HEK293 (cell line): ENCODE measurements at regions not wholly inside any gene's neighbourhood (a gene's known extent, or its start where the extent isn't known, plus 50 kb on each side); places are given as distances from the start of the nearest gene placed in this dataset.
A peak's percentile ranks its signal among the peaks of the same experiment; 100 is the strongest.

ENCODE experiments used
- CTCF ChIA-PET: fragments of 350-600 bp; formaldehyde crosslinking; extraction: SDS; loops from one replicate; lab custom pipeline; 2021; ENCODE audit warnings: antibody characterized with exemption; lab: Yijun Ruan, JAX
- POLR2A ChIA-PET: fragments of 300-600 bp; formaldehyde crosslinking; extraction: SDS; loops from one replicate; lab custom pipeline; 2020; ENCODE audit warnings: antibody characterized with exemption, inconsistent platforms; lab: Yijun Ruan, JAX
- H3K27ac ChIP-seq: fragments of 200-500 bp; sonication (Bioruptor generic); 2 replicates; pipeline ENCODE4 v1.5.1; 2014; ENCODE audit warnings: low read depth, low read length, control low read depth, inconsistent platforms; ENCODE audit errors: extremely low read depth
- H3K36me3 ChIP-seq, 2 experiments: fragments of 200-500 bp in 1 of 2; sonication (Bioruptor generic) in 1 of 2; 1 replicate in 1 of 2; 2 replicates in 1 of 2; pipeline ENCODE4 v1.5.1; 2014 to 2017; ENCODE audit warnings: inconsistent platforms in 2 of 2, low read length in 2 of 2; ENCODE audit not compliant: control insufficient read depth in 2 of 2, insufficient read depth in 1 of 2
- H3K4me1 ChIP-seq: fragments of 200-500 bp; sonication (Bioruptor generic); 2 replicates; pipeline ENCODE4 v1.5.1; 2014; ENCODE audit warnings: mild to moderate bottlenecking, low read length, inconsistent platforms; ENCODE audit not compliant: control insufficient read depth, insufficient read depth
- H3K4me3 ChIP-seq: 2 replicates; pipeline ENCODE4 v1.5.1; 2011; ENCODE audit warnings: low read depth, mild to moderate bottlenecking, control low read depth, low read length, moderate library complexity
- H3K9me3 ChIP-seq: fragments of 200-500 bp; sonication (Bioruptor generic); 2 replicates; pipeline ENCODE4 v1.5.1; 2014; ENCODE audit warnings: low read depth, low read length, inconsistent platforms; ENCODE audit not compliant: control insufficient read depth, insufficient read depth
- AEBP2 ChIP-seq: fragments of 450-650 bp; formaldehyde crosslinking; IDR thresholded peaks from 2 replicates; pipeline ENCODE4 v1.5.1; 2016; ENCODE audit warnings: missing biosample characterization, missing genetic modification characterization, borderline replicate concordance
- BCL11A ChIP-seq: fragments of 450-650 bp; formaldehyde crosslinking; IDR thresholded peaks from 2 replicates; pipeline ENCODE4 v1.5.1; 2016; ENCODE audit warnings: low read depth, missing biosample characterization, missing genetic modification characterization
- FEZF1 ChIP-seq: fragments of 450-650 bp; formaldehyde crosslinking; IDR thresholded peaks from 2 replicates; pipeline ENCODE4 v1.5.1; 2016; ENCODE audit warnings: missing biosample characterization, missing genetic modification characterization
- KLF10 ChIP-seq: fragments of 450-650 bp; IDR thresholded peaks from 2 replicates; pipeline ENCODE4 v1.5.1; 2018; ENCODE audit warnings: missing biosample characterization, mild to moderate bottlenecking, missing genetic modification characterization
- KLF8 ChIP-seq: fragments of 450-650 bp; formaldehyde crosslinking; IDR thresholded peaks from 2 replicates; pipeline ENCODE4 v1.5.1; 2016; ENCODE audit warnings: missing biosample characterization, missing genetic modification characterization
- MEIS1 ChIP-seq: sonication (generic); formaldehyde crosslinking; IDR thresholded peaks from 2 replicates; pipeline ENCODE4 v1.8.1; 2022; ENCODE audit warnings: missing genetic modification reagents, mild to moderate bottlenecking, borderline replicate concordance
- SCRT1 ChIP-seq: fragments of 450-650 bp; formaldehyde crosslinking; IDR thresholded peaks from 2 replicates; pipeline ENCODE4 v1.5.1; 2016; ENCODE audit warnings: missing biosample characterization, missing genetic modification characterization, borderline replicate concordance
- SP7 ChIP-seq: fragments of 450-650 bp; formaldehyde crosslinking; IDR thresholded peaks from 2 replicates; pipeline ENCODE4 v1.5.1; 2016; ENCODE audit warnings: missing biosample characterization, missing genetic modification characterization
- ZBTB26 ChIP-seq: fragments of 450-650 bp; formaldehyde crosslinking; optimal IDR thresholded peaks from 2 replicates; pipeline ENCODE3; 2016; ENCODE audit warnings: missing biosample characterization, mild to moderate bottlenecking, missing genetic modification characterization
- ZBTB48 ChIP-seq: fragments of 450-650 bp; formaldehyde crosslinking; IDR thresholded peaks from 2 replicates; pipeline ENCODE4 v1.5.1; 2016; ENCODE audit warnings: missing biosample characterization, missing genetic modification characterization
- ZFP3 ChIP-seq: fragments of 450-650 bp; formaldehyde crosslinking; IDR thresholded peaks from 2 replicates; pipeline ENCODE4 v1.5.1; 2016; ENCODE audit warnings: low read depth, missing biosample characterization, missing genetic modification characterization
- ZNF112 ChIP-seq: fragments of 450-650 bp; formaldehyde crosslinking; IDR thresholded peaks from 2 replicates; pipeline ENCODE4 v1.5.0; 2017; ENCODE audit warnings: missing biosample characterization, missing genetic modification characterization
- ZNF132 ChIP-seq: fragments of 450-650 bp; formaldehyde crosslinking; IDR thresholded peaks from 2 replicates; pipeline ENCODE4 v1.5.1; 2017; ENCODE audit warnings: missing biosample characterization, missing genetic modification characterization, borderline replicate concordance
- ZNF138 ChIP-seq: fragments of 450-650 bp; formaldehyde crosslinking; IDR thresholded peaks from 2 replicates; pipeline ENCODE4 v1.5.1; 2016; ENCODE audit warnings: missing biosample characterization, missing genetic modification characterization, borderline replicate concordance
- ZNF146 ChIP-seq: fragments of 450-650 bp; formaldehyde crosslinking; IDR thresholded peaks from 2 replicates; pipeline ENCODE4 v1.5.1; 2016; ENCODE audit warnings: missing biosample characterization, missing genetic modification characterization
- ZNF155 ChIP-seq: fragments of 450-650 bp; formaldehyde crosslinking; IDR thresholded peaks from 2 replicates; pipeline ENCODE4 v1.5.1; 2016; ENCODE audit warnings: missing biosample characterization, missing genetic modification characterization
- ZNF23 ChIP-seq: fragments of 450-650 bp; formaldehyde crosslinking; IDR thresholded peaks from 2 replicates; pipeline ENCODE4 v1.5.1; 2016; ENCODE audit warnings: missing biosample characterization, missing genetic modification characterization, borderline replicate concordance
- ZNF280C ChIP-seq: fragments of 450-650 bp; formaldehyde crosslinking; IDR thresholded peaks from 2 replicates; pipeline ENCODE4 v1.5.1; 2016; ENCODE audit warnings: missing biosample characterization, missing genetic modification characterization
- ZNF558 ChIP-seq: fragments of 450-650 bp; formaldehyde crosslinking; IDR thresholded peaks from 2 replicates; pipeline ENCODE4 v1.5.1; 2016; ENCODE audit warnings: missing biosample characterization, missing genetic modification characterization
- ZNF623 ChIP-seq: fragments of 450-650 bp; formaldehyde crosslinking; IDR thresholded peaks from 2 replicates; pipeline ENCODE4 v1.5.1; 2016; ENCODE audit warnings: missing biosample characterization, missing genetic modification characterization
- ZNF629 ChIP-seq: fragments of 450-650 bp; formaldehyde crosslinking; IDR thresholded peaks from 2 replicates; pipeline ENCODE4 v1.5.1; 2017; ENCODE audit warnings: missing biosample characterization, missing genetic modification characterization
- ZNF701 ChIP-seq: fragments of 450-650 bp; formaldehyde crosslinking; IDR thresholded peaks from 2 replicates; pipeline ENCODE4 v1.5.1; 2016; ENCODE audit warnings: missing biosample characterization, missing genetic modification characterization
- ZNF704 ChIP-seq: fragments of 450-650 bp; formaldehyde crosslinking; IDR thresholded peaks from 2 replicates; pipeline ENCODE4 v1.5.1; 2016; ENCODE audit warnings: missing biosample characterization, missing genetic modification characterization
- ZNF707 ChIP-seq: fragments of 450-650 bp; formaldehyde crosslinking; IDR thresholded peaks from 2 replicates; pipeline ENCODE4 v1.5.1; 2016; ENCODE audit warnings: missing biosample characterization, missing genetic modification characterization
- ZNF792 ChIP-seq: fragments of 450-650 bp; formaldehyde crosslinking; IDR thresholded peaks from 2 replicates; pipeline ENCODE4 v1.5.1; 2016; ENCODE audit warnings: missing biosample characterization, missing genetic modification characterization
- ZXDB ChIP-seq: fragments of 450-650 bp; formaldehyde crosslinking; IDR thresholded peaks from 2 replicates; pipeline ENCODE4 v1.5.1; 2016; ENCODE audit warnings: missing biosample characterization, missing genetic modification characterization

- TF ChIP-seq ZNF704 (tag by site-specific recombination) (no peak), AEBP2 (tag by site-specific recombination) (no peak), FEZF1 (tag by site-specific recombination) (no peak), ZNF23 (no peak), ZNF623 (tag by site-specific recombination) (no peak), BCL11A (tag by site-specific recombination) (no peak), ZNF132 (no peak), ZNF558 (tag by site-specific recombination) (no peak), MEIS1 (no peak), SCRT1 (no peak), ZNF701 (no peak), KLF8 (no peak)
- Histone ChIP-seq H3K4me3 (no peak overlapping the region), H3K4me1 (peaks cover 5% of the 10 kb centered on the region; the same call in 1 of the 2 replicates), H3K36me3 (no peaks in the 10 kb centered on the region), H3K9me3 (no peaks in the 10 kb centered on the region), H3K27ac (no peak overlapping the region)
- ChIA-PET POLR2A (no interaction called here), CTCF (interaction anchor here (1.1 kb wide), 1 partner anchor 22 kb away, joined by 3 read pairs; no protein-coding TSS in a partner anchor)
Observed at GRCh38 chr3:72257203-72257602, 472.3 kb upstream of the PROK2 start.

GRCh38 chr3:72256716-72257115 is 471.8 kb upstream of the PROK2 start:
- no peak overlapping the region for H3K4me3 ChIP-seq
- peaks cover 5% of the 10 kb centered on the region; the same call in 1 of the 2 replicates for H3K4me1 ChIP-seq
- peak overlapping the region; percentile 66; the same call in 1 of the 2 replicates for H3K27ac ChIP-seq
- ChIA-PET POLR2A (no interaction called here), CTCF (interaction anchor here (0.6 to 0.8 kb wide), 2 partner anchors 9 to 378 kb away, joined by 3 read pairs; no protein-coding TSS in a partner anchor)
- H3K9me3 ChIP-seq, result no peaks in the 10 kb centered on the region
- no peaks in the 10 kb centered on the region for H3K36me3 ChIP-seq
- no peak for TF ChIP-seq ZXDB (tag by site-specific recombination)
- no peak for TF ChIP-seq ZNF146
- no peak for TF ChIP-seq ZBTB48 (tag by site-specific recombination)
- no peak for TF ChIP-seq ZNF280C (tag by site-specific recombination)
- no peak for TF ChIP-seq ZNF558 (tag by site-specific recombination)

GRCh38 chr3:72255791-72256559 is 471.0 kb upstream of the PROK2 start:
- Histone ChIP-seq H3K36me3 (no peaks in the 10 kb centered on the region), H3K4me1 (peaks cover 5% of the 10 kb centered on the region; the same call in 1 of the 2 replicates), H3K27ac (peak overlapping the region; percentile 66), H3K4me3 (no peak overlapping the region), H3K9me3 (no peaks in the 10 kb centered on the region)
- CTCF ChIA-PET, result interaction anchor here (0.6 to 0.8 kb wide), 2 partner anchors 10 to 377 kb away, joined by 3 read pairs; no protein-coding TSS in a partner anchor
- POLR2A ChIA-PET, result no interaction called here
- peak; percentile 63; the same call in 1 of the 2 replicates for TF ChIP-seq KLF10
- TF ChIP-seq FEZF1 (tag by site-specific recombination), result peak; percentile 93
- TF ChIP-seq ZBTB26 (tag by site-specific recombination), result no peak
- no peak for TF ChIP-seq ZNF138 (tag by site-specific recombination)
- no peak for TF ChIP-seq ZNF792 (tag by site-specific recombination)
- peak; percentile 84 for TF ChIP-seq SP7 (tag by site-specific recombination)
- no peak for TF ChIP-seq ZNF112
- no peak for TF ChIP-seq ZFP3 (tag by site-specific recombination)
- TF ChIP-seq ZNF155 (tag by site-specific recombination), result no peak
- no peak for TF ChIP-seq ZNF707 (tag by site-specific recombination)
- peak; percentile 44; the same call in 1 of the 2 replicates for TF ChIP-seq ZNF629
